ENCODE measurements at regions not wholly inside any gene's neighbourhood (a gene's known extent, or its start where the extent isn't known, plus 50 kb on each side); places are given as distances from the start of the nearest gene placed in this dataset.

GRCh38 chr3:94548581-94549316, 485.9 kb downstream of the NSUN3 start:
- Histone ChIP-seq H3K9me3 (ENCODE audit: control insufficient read depth in 1 of 2, low read length in 2 of 2) (peaks cover 0 to 19% of the 10 kb centered on the region in 2 donors), H3K4me3 (ENCODE audit: low read depth in 1 of 2, low read length in 2 of 2) (peak overlapping the region in 1 of 2 donors; percentile 6), H3K36me3 (ENCODE audit: control insufficient read depth in 1 of 2, insufficient read depth in 2 of 2, low read length in 2 of 2) (no peaks in the 10 kb centered on the region), H3K4me1 (ENCODE audit: control insufficient read depth in 1 of 2, insufficient read depth in 2 of 2, low read length in 2 of 2) (no peaks in the 10 kb centered on the region), H3K27ac (ENCODE audit: low read length) (no peak overlapping the region), H3K27me3 (ENCODE audit: low read depth, low read length) (no peaks in the 10 kb centered on the region)

DNA sequence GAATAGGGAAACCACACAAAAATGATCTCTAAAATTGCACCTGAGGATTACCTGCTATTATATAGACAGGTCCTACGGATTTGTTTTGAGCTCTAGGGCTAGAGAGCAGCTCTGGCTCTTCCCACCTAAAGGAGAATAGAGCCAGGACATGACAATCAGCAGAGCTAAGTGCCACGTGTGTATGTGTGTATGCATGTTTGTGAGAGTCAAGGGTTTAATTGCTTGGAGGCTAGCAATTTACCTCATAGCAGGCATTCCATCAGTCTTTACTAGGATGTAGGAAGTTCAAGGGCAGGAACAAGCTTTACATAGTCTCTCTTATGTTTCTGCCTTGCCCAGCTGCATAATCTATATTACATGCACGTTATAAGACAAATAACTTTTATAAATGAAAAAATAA, 498.2 kb downstream of the NSUN3 start:
- Histone ChIP-seq H3K27ac (ENCODE audit: low read length) (no peak overlapping the region), H3K4me3 (ENCODE audit: low read depth in 1 of 2, low read length in 2 of 2) (no peak overlapping the region), H3K9me3 (ENCODE audit: control insufficient read depth in 1 of 2, low read length in 2 of 2) (no peaks in the 10 kb centered on the region), H3K36me3 (ENCODE audit: control insufficient read depth in 1 of 2, insufficient read depth in 2 of 2, low read length in 2 of 2) (no peaks in the 10 kb centered on the region), H3K4me1 (ENCODE audit: control insufficient read depth in 1 of 2, insufficient read depth in 2 of 2, low read length in 2 of 2) (no peaks in the 10 kb centered on the region), H3K27me3 (ENCODE audit: low read depth, low read length) (no peaks in the 10 kb centered on the region)

DNA sequence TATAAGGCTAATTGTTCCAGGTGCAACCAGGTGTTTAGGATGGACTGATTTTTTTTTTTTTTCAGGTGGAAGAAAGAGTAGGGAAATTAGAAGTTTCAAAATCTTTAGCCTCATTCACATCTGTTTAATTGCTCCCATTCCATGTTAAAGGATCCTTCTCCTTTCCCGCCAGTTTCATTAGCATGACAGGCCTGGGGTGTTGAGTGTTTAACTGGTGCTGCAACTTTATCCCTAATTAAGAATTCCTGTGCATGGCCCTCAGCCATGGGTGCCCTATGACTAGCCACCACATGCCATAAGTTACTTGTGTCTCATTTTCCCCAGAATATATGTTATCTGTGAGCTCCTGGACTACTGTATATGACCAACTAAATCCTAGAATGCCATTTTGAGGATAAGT, 501.4 kb downstream of the NSUN3 start:
- no peaks in the 10 kb centered on the region for H3K4me1 ChIP-seq (ENCODE audit: control insufficient read depth in 1 of 2, insufficient read depth in 2 of 2, low read length in 2 of 2)
- no peaks in the 10 kb centered on the region for H3K36me3 ChIP-seq (ENCODE audit: control insufficient read depth in 1 of 2, insufficient read depth in 2 of 2, low read length in 2 of 2)
- no peaks in the 10 kb centered on the region for H3K9me3 ChIP-seq (ENCODE audit: control insufficient read depth in 1 of 2, low read length in 2 of 2)
- no peak overlapping the region for H3K27ac ChIP-seq (ENCODE audit: low read length)
- no peak overlapping the region for H3K4me3 ChIP-seq (ENCODE audit: low read depth in 1 of 2, low read length in 2 of 2)
- H3K27me3 ChIP-seq (ENCODE audit: low read depth, low read length): no peaks in the 10 kb centered on the region

DNA sequence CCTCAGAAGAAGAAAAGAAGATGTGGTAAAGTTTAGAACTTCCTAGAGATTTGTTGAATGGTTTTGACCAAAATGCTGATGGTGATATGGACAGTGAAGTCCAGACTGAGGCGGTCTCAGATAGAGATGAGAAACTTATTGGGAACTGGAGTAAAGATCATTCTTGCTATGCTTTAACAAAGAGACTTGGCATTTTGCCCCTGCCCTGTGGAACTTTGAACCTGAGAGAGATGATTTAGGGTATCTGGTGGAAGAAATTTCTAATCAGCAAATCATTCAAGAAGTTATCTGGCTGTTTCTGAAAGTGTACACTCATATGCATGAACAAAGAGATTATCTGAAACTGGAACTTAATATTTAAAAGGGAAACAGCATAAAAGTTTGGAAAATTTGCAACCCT, 505.2 kb downstream of the NSUN3 start:
- H3K4me1 ChIP-seq (ENCODE audit: control insufficient read depth in 1 of 2, insufficient read depth in 2 of 2, low read length in 2 of 2): no peaks in the 10 kb centered on the region
- H3K27me3 ChIP-seq (ENCODE audit: low read depth, low read length): no peaks in the 10 kb centered on the region
- H3K4me3 ChIP-seq (ENCODE audit: low read depth in 1 of 2, low read length in 2 of 2): no peak overlapping the region
- H3K36me3 ChIP-seq (ENCODE audit: control insufficient read depth in 1 of 2, insufficient read depth in 2 of 2, low read length in 2 of 2): no peaks in the 10 kb centered on the region
- H3K27ac ChIP-seq (ENCODE audit: low read length): no peak overlapping the region
- H3K9me3 ChIP-seq (ENCODE audit: control insufficient read depth in 1 of 2, low read length in 2 of 2): no peaks in the 10 kb centered on the region

GRCh38 chr3:94573337-94573736, 510.5 kb downstream of the NSUN3 start:
- no peaks in the 10 kb centered on the region for H3K9me3 ChIP-seq (ENCODE audit: control insufficient read depth in 1 of 2, low read length in 2 of 2)
- H3K36me3 ChIP-seq (ENCODE audit: control insufficient read depth in 1 of 2, insufficient read depth in 2 of 2, low read length in 2 of 2): no peaks in the 10 kb centered on the region
- no peak overlapping the region for H3K27ac ChIP-seq (ENCODE audit: low read length)
- H3K4me1 ChIP-seq (ENCODE audit: control insufficient read depth in 1 of 2, insufficient read depth in 2 of 2, low read length in 2 of 2): no peaks in the 10 kb centered on the region
- no peaks in the 10 kb centered on the region for H3K27me3 ChIP-seq (ENCODE audit: low read depth, low read length)
- no peak overlapping the region for H3K4me3 ChIP-seq (ENCODE audit: low read depth in 1 of 2, low read length in 2 of 2)

- H3K27me3 ChIP-seq (ENCODE audit: low read depth, low read length): no peaks in the 10 kb centered on the region
- peaks cover 4 to 5% of the 10 kb centered on the region in 2 donors for H3K9me3 ChIP-seq (ENCODE audit: control insufficient read depth in 1 of 2, low read length in 2 of 2)
- H3K27ac ChIP-seq (ENCODE audit: low read length): no peak overlapping the region
- no peak overlapping the region for H3K4me3 ChIP-seq (ENCODE audit: low read depth in 1 of 2, low read length in 2 of 2)
- H3K36me3 ChIP-seq (ENCODE audit: control insufficient read depth in 1 of 2, insufficient read depth in 2 of 2, low read length in 2 of 2): no peaks in the 10 kb centered on the region
- no peaks in the 10 kb centered on the region for H3K4me1 ChIP-seq (ENCODE audit: control insufficient read depth in 1 of 2, insufficient read depth in 2 of 2, low read length in 2 of 2)
Observed at GRCh38 chr3:94587291-94587690, 524.4 kb downstream of the NSUN3 start.

DNA sequence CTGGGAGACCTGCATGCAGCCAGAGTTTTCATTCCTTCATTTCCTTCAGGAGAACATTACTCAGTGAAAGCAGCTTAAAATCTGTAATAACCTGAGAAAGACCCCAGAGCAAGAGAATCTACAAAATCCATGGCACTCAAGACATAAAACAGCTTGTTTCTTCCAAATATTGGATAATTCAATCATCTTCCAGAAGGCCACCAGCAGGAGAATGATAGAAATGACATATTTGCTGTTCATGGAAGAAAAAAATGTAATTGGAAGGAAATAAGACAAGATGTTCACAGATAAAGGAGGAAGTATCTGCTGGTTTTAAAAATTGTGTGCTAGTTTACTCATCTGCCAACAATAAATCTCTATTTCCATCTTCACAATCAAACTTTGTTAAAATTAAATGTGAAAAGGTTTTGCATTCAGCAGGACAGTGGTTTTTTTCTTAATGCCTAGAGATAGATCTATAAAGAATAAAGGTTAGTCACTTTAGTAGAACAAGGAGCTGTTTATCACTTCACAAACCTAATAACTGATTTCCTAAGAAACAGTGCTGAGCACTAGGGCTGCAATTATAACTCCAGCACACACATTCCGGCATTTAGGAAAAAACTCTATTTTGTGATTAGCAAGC, 530.8 kb downstream of the NSUN3 start:
- H3K4me3 ChIP-seq (ENCODE audit: low read depth in 1 of 2, low read length in 2 of 2): no peak overlapping the region
- H3K27ac ChIP-seq (ENCODE audit: low read length): no peak overlapping the region
- peaks cover 0 to 5% of the 10 kb centered on the region in 2 donors for H3K9me3 ChIP-seq (ENCODE audit: control insufficient read depth in 1 of 2, low read length in 2 of 2)
- H3K36me3 ChIP-seq (ENCODE audit: control insufficient read depth in 1 of 2, insufficient read depth in 2 of 2, low read length in 2 of 2): no peaks in the 10 kb centered on the region
- no peaks in the 10 kb centered on the region for H3K27me3 ChIP-seq (ENCODE audit: low read depth, low read length)
- H3K4me1 ChIP-seq (ENCODE audit: control insufficient read depth in 1 of 2, insufficient read depth in 2 of 2, low read length in 2 of 2): no peaks in the 10 kb centered on the region

DNA sequence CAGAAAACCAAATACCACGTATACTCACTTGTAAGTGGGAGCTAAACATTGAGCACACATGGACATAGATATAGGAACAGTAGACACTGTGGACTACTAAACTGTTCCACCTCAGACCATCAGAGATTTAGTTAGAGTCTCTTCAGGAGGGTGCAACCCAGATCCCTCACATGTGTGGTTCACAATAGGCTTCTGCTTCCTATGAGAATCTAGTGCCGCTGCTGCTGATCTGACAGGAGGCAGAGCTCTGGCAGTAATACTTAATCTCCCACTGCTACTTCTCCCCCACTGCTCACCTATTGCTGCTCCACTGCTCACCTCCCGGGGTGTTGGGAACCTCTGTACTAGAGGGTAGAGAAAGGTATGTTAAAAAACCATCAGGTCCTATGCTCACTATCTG, 533.3 kb downstream of the NSUN3 start:
- H3K36me3 ChIP-seq (ENCODE audit: control insufficient read depth in 1 of 2, insufficient read depth in 2 of 2, low read length in 2 of 2): no peaks in the 10 kb centered on the region
- H3K27me3 ChIP-seq (ENCODE audit: low read depth, low read length): no peaks in the 10 kb centered on the region
- H3K27ac ChIP-seq (ENCODE audit: low read length): no peak overlapping the region
- no peak overlapping the region for H3K4me3 ChIP-seq (ENCODE audit: low read depth in 1 of 2, low read length in 2 of 2)
- H3K4me1 ChIP-seq (ENCODE audit: control insufficient read depth in 1 of 2, insufficient read depth in 2 of 2, low read length in 2 of 2): no peaks in the 10 kb centered on the region
- H3K9me3 ChIP-seq (ENCODE audit: control insufficient read depth in 1 of 2, low read length in 2 of 2): no peaks in the 10 kb centered on the region

GRCh38 chr3:94596887-94597566, 534.2 kb downstream of the NSUN3 start:
- Histone ChIP-seq H3K4me1 (ENCODE audit: control insufficient read depth in 1 of 2, insufficient read depth in 2 of 2, low read length in 2 of 2) (no peaks in the 10 kb centered on the region), H3K4me3 (ENCODE audit: low read depth in 1 of 2, low read length in 2 of 2) (no peak overlapping the region), H3K27me3 (ENCODE audit: low read depth, low read length) (no peaks in the 10 kb centered on the region), H3K36me3 (ENCODE audit: control insufficient read depth in 1 of 2, insufficient read depth in 2 of 2, low read length in 2 of 2) (no peaks in the 10 kb centered on the region), H3K9me3 (ENCODE audit: control insufficient read depth in 1 of 2, low read length in 2 of 2) (no peaks in the 10 kb centered on the region), H3K27ac (ENCODE audit: low read length) (no peak overlapping the region)

GRCh38 chr3:94607778-94608177, 544.9 kb downstream of the NSUN3 start:
- Histone ChIP-seq H3K4me1 (ENCODE audit: control insufficient read depth in 1 of 2, insufficient read depth in 2 of 2, low read length in 2 of 2) (no peaks in the 10 kb centered on the region), H3K9me3 (ENCODE audit: control insufficient read depth in 1 of 2, low read length in 2 of 2) (no peaks in the 10 kb centered on the region), H3K27me3 (ENCODE audit: low read depth, low read length) (no peaks in the 10 kb centered on the region), H3K4me3 (ENCODE audit: low read depth in 1 of 2, low read length in 2 of 2) (no peak overlapping the region), H3K36me3 (ENCODE audit: control insufficient read depth in 1 of 2, insufficient read depth in 2 of 2, low read length in 2 of 2) (no peaks in the 10 kb centered on the region), H3K27ac (ENCODE audit: low read length) (no peak overlapping the region)

- Histone ChIP-seq H3K4me3 (ENCODE audit: low read depth in 1 of 2, low read length in 2 of 2) (no peak overlapping the region), H3K9me3 (ENCODE audit: control insufficient read depth in 1 of 2, low read length in 2 of 2) (no peaks in the 10 kb centered on the region), H3K4me1 (ENCODE audit: control insufficient read depth in 1 of 2, insufficient read depth in 2 of 2, low read length in 2 of 2) (no peaks in the 10 kb centered on the region), H3K27me3 (ENCODE audit: low read depth, low read length) (no peaks in the 10 kb centered on the region), H3K27ac (ENCODE audit: low read length) (no peak overlapping the region), H3K36me3 (ENCODE audit: control insufficient read depth in 1 of 2, insufficient read depth in 2 of 2, low read length in 2 of 2) (no peaks in the 10 kb centered on the region)
Observed at GRCh38 chr3:94609908-94610307, 547.0 kb downstream of the NSUN3 start.
